GM12892 (cell line): ENCODE measurements at regions not wholly inside any gene's neighbourhood (a gene's known extent, or its start where the extent isn't known, plus 50 kb on each side); places are given as distances from the start of the nearest gene placed in this dataset.

Experiments
- POLR2A ChIP-seq: IDR thresholded peaks from 2 replicates; pipeline ENCODE4 v1.6.1; 2011; ENCODE audit warnings: low read depth, low read length, control low read depth
- POLR2AphosphoS5 ChIP-seq: IDR thresholded peaks from 2 replicates; pipeline ENCODE4 v1.6.1; 2011; ENCODE audit warnings: low read depth, low read length, control low read depth
- TAF1 ChIP-seq: IDR thresholded peaks from 2 replicates; pipeline ENCODE4 v1.6.1; 2011; ENCODE audit warnings: low read depth, mild to moderate bottlenecking, control low read depth, low read length, borderline replicate concordance

GRCh38 chr18:66749481-66750035 lies 145.7 kb upstream of the CDH19 start:
- TF ChIP-seq POLR2AphosphoS5 (no peak), POLR2A (no peak), TAF1 (no peak)
